HUDEP-2 (cell line): ENCODE measurements at regions not wholly inside any gene's neighbourhood (a gene's known extent, or its start where the extent isn't known, plus 50 kb on each side); places are given as distances from the start of the nearest gene placed in this dataset.
"Not testable (repeated sequence)": the region's sequence is repeated elsewhere in the genome, so short reads cannot be mapped to it uniquely, and the experiment has no call there.

ENCODE experiments used
- DNase-seq, 76 experiments: peaks; one replicate each; lab custom pipeline; 2025; ENCODE audit not compliant: unreplicated experiment in 76 of 76; lab: John Stamatoyannopoulos, UW

DNA sequence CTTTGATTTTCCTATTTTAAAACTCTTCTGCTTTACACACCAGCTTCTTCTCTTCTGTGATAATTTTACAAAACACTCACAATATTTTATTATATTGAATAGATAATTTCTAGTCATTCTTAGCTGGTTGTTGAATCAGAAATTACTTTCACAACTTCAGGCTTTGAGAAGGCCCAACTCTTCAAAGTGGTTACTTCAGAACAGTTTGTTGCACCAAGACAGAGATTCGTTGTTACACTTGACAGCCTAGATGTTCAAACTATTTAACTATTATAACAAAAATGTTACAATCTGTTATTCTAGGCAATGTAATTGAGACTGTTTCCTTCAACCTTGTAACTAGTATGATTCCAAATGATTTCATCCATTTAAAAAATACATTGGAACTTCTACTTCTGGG lies 333.2 kb upstream of the CHORDC1 start:
- DNase-seq: no peak

DNA sequence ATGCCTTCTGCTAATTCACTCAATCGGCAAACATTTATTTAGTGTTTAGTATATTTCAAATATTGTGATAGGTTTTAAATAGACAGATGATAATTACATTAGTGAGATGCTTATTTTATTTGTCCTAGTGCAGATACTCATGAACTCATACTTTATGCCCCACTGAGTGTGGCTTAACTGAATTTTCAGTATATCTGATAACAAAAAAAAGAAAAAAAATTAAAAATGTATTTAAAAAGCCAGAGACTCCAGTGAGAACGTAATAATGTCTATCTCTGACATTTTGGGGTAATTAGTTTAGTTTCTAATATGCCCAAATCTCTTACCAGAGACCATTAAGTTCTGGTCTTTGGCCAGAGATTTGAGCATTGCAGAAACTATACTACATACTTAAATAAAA lies 332.6 kb upstream of the CHORDC1 start:
- no peak for DNase-seq

DNA sequence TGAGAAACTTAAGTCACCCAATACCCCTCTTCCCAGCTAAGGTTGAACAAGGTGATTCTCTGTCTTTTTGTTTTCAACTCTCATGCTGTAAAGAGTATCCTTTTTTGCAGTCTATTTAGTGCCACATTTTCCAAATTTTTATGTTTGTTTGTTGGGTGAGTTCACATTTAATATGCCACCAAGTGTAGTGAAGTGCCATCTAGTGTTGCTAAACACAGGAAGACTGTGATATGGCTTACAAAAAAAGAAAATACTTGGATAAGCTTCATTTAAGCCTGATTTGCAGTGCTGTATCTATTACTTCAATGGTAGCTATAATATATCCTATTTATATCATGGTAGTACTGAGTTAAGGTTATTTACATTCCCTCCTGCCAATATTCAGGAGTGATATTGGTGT lies 319.2 kb upstream of the CHORDC1 start:
- DNase-seq: no peak

DNA sequence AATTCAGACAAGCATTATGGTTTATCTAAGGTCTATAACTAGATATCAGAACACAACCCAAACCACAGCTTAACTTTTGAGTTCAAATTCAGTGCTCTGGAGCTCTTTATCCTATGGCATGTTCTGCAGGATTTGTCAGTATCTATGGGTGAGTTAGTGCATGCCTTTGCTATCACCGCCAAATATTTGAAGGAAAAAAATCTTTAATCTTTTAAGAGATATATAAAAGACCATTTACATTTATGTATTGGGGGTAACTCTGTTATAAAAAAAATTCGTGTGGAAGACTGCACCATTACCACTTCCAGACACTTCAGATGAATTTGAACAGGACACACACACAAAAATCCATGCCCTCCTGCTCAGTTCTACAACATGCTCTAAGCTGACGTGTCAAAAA lies 313.5 kb upstream of the CHORDC1 start:
- DNase-seq: no peak

DNA sequence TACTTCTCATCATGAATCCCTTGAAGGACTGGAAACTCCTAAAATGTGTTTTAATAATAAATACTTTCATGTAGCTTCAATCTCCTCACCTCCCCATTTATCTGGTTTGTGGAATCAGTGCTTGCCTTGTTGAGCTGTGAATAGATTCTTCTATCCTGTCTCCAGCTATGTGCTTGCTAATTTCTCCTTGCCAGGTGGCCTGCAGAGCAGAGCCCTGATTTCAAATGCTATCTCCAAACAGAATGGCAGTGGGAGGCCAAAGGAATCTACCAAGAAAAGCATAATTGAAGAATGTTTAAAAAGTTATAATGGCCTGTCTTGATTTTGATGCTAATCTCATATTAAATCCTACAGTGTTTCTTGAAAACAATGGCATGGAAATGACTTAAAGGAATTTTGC lies 309.3 kb upstream of the CHORDC1 start:
- DNase-seq: no peak

DNA sequence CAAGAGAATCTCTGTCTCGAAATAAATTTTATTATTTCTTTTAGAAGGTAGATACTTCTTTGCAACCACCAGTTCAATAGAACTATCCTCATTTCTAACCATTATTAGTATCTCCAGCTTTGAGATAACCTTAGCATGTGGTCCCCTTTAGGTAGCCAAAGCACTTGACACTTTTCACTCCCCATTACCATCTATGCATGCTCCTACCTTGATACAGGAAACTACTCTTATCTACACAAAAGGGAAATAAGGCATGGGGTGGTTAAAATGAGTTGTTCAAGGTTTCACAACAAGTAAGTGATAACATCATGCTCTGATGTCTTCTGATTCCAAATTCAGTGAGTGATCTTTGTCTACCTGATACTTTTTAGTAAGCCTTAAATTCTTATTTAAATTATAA lies 308.2 kb upstream of the CHORDC1 start:
- no peak for DNase-seq

DNA sequence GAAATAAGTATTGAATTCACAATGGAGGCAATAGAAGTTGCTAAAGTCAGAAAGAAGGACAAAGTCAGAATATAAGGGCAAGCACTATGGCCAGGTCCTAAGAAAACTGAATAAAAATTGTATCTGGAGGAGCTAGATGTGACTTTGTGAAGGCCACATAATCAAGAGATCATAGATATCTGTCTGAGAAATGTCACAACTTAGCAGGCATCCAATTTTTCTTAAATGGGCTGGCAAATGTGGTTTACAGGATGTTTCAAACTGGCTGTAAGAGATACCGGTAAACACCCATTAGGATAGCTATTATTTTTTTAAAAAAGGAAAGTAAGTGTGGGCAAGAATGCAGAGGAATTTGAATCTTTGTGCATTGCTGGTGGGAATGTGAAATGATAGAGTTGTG lies 303.1 kb upstream of the CHORDC1 start:
- DNase-seq: no peak

DNA sequence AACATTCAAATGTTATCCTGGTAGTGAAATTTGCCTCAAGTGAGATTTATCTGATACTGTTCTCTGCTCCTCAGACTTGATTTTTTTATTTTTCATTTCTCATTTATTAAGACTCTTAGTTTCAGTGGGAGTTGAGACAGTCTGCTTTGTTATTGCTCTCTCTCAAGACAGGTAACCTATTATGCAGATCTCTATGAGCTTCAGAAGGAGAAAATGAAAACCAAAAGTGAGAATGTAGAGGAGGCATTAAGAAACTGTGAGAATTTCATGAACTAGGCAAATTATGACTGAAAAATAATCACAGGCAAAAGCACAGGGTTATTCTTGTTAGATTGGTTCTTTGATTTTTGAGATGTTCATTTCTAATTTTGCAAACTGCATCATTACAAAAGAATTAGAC lies 290.0 kb upstream of the CHORDC1 start:
- DNase-seq: no peak

DNA sequence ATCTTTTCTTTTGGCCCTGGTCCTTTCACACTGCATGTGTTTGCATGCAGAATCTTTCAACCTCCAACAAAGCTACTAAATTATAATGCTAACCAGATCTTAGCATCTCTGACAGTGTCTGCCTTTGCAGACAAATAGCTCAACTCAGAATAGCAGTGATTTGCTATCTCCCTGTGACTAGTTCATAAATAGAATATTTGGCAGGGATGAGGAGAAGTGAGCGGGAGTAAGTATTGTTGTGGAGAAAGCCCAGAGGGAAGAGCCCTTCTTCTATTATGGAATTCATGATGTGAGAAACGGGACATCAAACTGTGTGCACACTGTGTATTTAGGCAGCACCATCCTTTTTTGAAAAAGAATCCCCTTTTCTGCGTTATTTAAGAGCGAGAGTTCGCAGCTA lies 288.0 kb upstream of the CHORDC1 start:
- no peak for DNase-seq

DNA sequence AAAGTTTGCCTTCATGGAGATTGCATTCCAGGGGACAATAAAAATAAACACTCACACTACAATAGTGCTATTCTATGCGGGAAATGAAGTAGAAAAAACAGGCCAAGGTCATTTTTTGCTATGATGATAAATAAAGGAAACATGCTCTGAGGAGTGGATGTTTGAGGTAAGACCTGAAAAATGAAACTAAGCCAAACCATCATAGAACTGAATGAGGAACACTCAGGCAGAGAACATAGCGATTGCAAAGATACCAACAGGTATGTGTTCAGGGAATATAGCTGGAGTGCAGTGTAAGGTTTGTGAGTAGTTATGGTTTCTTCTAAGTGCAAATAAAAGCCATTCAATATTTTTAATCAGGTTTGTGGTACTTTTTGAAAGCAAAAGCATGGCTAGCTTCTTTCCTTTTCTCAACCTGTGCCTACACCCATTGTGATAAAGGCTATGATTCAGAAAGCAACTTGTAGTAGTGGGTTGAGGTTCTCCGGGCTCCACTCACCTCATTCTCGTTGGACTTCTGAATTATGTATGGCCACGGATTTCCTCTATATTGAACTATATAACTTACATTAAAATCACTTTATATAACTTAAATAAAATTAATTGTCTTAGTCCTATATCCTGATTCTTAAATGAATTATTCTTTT lies 278.2 kb upstream of the CHORDC1 start:
- no peak for DNase-seq

DNA sequence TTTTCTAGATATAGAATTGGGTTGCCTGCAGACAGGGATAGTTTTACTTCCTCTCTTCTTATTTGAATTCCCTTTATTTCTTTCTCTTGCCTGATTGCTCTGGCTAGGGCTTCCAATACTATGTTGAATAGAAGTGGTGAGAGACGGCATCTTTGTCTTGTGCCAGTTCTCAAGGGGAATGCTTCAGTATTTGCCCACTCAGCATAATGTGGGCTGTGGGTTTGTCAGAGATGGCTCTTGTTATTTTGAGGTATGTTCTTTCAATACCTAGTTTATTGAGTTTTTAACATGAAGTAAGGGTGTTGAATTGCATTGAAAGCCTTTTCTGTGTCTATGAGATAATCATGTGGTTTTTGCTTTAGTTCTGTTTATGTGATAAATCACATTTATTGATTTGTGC lies 273.9 kb upstream of the CHORDC1 start:
- DNase-seq: no peak

DNA sequence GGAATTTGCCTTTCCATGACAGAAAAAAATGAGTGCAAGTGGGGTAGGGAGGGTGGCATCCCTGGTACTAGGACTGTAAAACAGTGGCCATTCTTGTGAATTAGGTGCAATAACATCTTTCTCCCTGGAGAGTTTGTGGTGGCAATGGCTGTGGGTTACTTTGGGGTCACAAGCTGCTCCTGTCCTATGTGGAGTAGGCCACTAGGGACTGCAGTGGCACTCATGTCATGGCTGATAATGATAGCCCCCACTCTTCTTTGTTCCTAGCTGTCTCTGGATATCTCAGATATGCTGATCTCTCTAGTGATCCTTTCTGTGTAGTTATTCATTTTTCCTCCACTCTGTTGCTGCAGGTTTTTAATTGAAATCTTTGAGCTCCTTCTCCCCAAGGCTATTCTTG lies 270.5 kb upstream of the CHORDC1 start:
- DNase-seq: no peak

DNA sequence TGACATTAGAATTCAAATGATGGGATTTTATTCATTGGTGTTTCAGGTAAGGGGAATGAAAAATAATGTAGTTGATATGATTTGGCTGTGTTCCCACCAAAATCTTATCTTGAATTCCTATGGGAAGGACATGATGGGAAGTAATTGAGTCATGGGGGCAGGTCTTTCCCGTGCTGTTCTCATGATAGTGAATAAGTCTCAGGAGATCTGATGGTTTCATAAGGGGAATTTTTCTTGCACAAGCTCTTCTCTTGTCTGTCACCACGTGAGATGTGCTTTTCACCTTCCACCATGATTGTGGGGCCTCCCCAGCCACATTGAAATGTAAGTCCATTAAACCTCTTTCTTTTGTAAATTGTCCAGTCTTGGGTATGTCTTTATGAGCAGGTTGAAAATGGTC lies 268.6 kb upstream of the CHORDC1 start:
- DNase-seq: no peak

DNA sequence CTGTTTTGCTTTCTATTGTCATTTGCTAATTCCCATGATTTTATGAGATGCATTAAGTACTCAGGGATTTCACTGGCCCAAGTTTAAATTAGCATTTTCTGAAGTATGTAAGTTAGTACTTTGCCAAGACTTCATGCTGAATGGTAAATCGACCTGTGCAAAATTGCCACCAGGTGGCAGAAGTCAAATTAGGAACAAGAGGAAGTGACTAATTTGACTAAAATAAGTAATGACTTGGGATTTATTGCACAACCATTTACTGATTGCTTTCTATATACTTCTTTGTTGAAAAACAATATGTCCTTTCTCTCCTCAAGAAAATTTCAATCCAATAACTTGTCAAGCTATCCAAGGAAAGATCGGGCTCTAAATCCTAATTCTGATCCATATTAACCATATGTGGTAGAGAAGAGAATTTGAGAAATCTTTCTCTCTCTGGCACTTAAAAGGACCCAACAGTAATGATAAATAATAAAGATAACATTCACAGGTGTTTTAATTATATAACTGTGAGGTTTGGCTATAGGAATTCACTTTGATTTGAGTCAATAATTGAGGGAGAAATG lies 253.7 kb upstream of the CHORDC1 start:
- peak in 6 of 76 experiments; percentile 0 to 13 (median 2) for DNase-seq

DNA sequence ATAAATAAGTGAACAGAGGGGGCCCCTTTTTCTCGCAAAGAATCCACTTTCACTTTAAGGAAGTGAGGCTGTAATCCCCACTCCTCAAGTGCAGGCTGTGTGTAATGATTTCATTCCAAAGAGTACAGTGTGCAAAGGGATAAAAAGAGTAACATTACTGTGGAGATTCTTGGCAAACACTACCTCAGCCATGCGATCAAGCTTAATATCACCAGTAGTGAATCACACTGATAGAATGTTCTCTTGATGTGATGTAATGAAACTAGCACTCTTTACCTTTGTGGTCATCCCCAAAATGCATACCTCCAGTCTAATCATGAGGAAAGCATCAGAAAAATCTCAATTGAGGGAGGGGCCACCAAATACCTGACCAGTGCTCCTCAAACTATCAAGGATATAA lies 246.1 kb upstream of the CHORDC1 start:
- DNase-seq: no peak

DNA sequence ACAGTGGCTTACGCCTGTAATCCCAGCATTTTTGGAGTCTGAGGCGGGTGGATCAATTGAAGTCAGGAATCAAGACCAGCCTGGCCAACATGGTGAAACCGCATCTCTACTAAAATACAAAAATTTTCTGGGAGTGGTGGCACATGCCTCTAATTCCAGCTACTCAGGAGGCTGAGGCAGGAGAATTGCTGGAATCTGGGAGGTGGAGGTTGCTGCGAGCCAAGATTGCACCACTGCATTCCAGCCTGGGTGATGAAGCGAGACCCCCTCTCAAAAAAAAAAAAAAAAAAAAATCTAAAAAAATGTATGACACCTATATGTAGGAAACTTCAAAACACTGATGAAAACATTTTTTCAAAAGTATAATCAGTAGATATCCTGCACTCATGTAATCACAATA lies 242.7 kb upstream of the CHORDC1 start:
- DNase-seq: no peak

DNA sequence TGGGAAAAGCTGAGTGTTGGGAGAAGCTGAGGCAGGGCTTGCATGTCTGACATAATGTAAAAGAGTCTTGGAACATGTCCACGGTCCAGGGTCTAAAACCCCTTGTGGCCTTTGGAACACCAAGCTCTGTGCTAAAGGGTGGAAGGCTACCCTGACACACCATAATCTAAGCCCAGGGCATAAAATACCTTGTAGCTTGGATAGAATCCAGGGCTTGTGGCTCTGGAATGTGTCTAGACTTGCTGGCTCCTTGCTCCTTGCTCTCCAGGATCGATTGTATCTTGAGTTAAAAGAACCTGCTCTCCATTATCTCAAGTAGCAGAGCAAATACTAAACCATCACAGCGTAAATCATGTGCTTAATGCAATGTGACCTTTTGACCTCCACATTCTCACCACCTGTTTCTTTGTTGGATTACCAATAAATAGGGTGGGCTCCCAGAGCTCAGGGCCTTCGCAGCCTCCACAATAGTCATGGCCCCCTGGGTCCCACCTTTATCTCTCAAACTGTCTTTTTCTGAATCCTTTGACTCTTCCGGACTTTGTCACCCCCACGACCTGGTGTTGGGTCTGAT lies 232.6 kb upstream of the CHORDC1 start:
- not testable (repeated sequence) for DNase-seq

DNA sequence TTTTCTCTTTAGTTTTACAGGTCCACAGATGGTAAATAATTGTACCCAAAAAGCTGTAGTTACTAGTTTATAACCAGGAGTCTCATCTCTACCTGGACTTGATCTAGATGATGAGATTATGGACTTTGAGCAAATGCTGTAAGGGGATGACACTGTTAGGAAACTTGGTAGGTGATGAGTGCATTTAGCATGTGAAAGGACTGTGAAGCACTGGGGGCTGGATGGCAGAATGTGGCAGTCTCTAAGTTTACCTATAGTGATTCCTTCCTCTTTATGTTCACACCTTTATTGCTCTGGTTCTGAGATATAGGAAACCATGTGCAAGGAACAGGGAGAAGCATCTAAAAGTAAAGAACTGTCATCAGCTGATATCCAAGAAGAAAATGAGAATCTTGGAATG lies 230.7 kb upstream of the CHORDC1 start:
- DNase-seq: no peak

DNA sequence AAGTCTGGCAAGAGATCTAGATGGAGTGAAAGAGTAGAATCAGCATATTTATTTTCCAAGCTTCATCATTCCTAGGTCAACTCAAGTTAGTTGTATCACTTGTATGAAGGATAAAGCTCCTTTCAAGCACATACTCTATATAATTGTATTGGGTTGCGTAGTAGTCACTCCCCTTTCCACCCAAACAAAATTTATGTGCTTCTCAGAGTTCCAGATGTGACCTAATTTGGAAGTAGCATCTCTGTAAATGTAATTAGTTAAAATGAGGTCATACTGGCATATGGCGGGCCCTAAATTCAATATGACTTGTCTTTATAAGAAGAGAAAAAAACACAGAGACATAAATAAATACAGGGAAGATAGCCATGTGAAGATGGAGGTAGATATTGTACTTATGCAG lies 226.8 kb upstream of the CHORDC1 start:
- no peak for DNase-seq

DNA sequence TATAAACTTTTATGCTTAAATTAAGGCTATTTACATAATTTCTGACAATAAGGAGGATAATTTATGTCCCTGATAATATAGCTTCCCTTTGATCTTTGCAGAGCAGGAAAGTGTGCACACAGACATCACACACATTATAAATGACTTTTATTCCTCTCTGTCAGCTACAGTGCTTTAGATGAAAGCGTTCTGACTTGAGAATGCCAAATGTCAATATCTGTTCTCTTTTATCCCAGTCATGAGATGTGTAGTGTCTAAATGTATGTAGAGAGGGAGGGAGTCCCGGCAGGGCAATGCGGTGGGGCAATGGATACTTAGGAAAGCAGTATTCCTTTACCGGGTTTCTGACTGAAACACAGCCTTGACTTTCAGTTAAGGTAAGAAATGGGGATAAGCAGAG lies 225.4 kb upstream of the CHORDC1 start:
- no peak for DNase-seq

DNA sequence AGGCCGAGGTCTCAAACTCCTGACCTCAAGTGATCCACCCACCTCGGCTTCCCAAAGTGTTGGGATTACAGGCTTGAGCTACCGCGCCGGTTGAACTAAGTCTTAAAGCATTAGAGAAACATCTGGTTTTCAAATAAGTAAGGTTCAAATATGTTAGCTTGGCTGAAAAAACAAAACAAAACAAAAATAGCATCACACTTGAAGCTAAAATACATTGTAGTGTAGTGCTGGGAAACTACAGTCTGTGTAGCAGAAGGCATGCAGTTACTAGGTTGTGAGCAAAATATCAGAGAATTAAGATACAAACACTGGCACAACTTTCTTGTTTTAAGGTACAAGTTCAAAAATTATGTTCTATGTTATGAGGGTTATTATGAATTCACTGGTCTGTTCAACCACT lies 224.8 kb upstream of the CHORDC1 start:
- DNase-seq: no peak

DNA sequence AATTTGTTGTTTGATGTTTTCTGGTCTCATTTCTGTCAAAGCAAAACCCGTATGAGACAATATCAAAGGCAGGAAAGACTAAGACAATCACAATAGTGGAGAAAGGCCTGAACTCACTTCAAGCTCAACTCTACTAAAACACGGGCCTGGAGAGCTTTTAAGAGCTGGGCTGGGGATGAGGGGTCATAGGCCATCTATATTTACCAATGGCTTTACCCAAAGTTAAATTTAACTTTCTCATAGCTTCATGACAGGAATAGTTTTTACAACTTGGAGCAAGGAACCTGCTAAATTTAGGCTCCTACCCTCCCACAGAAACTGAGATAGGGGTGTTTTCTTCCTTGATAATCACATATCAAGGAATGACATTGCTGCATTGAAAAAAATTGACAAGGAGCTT lies 223.4 kb upstream of the CHORDC1 start:
- no peak for DNase-seq

DNA sequence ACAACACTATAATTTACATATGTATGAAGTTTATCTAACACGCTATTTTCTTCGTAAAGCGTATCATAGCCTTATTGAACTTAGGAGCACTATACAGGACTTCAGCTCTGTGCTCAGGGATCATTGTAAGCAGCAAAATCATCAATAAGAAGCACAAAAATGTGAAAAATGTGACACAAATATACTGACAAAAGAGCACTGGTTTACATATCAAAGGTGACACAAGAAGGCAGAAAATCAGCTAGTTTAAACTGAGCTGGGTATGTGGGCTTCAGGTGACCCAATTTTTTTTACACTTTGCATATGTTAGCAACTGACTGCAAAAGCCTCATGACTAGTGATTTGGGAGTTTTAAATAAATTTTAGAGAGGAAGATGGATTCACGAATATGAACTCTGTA lies 215.2 kb upstream of the CHORDC1 start:
- no peak for DNase-seq
